ENCODE measurements at regions not wholly inside any gene's neighbourhood (a gene's known extent, or its start where the extent isn't known, plus 50 kb on each side); places are given as distances from the start of the nearest gene placed in this dataset.

GRCh38 chr1:94325377-94326302, 88.3 kb upstream of the ARHGAP29 start:
- DNase-seq = no peak

GRCh38 chr1:94324178-94324544, 86.8 kb upstream of the ARHGAP29 start:
- no peak for DNase-seq

GRCh38 chr1:94323311-94324177, 86.2 kb upstream of the ARHGAP29 start:
- no peak for DNase-seq

GRCh38 chr1:94322696-94323095, 85.3 kb upstream of the ARHGAP29 start:
- no peak for DNase-seq

- no peak for DNase-seq
These were observed 84.3 kb upstream of the ARHGAP29 start for GRCh38 chr1:94321662-94322061.

- no peak for DNase-seq
These were observed 82.1 kb upstream of the ARHGAP29 start for GRCh38 chr1:94319319-94320102.

GRCh38 chr1:94318505-94319030, 81.2 kb upstream of the ARHGAP29 start:
- no peak for DNase-seq

- no peak for DNase-seq
These were observed 80.4 kb upstream of the ARHGAP29 start for GRCh38 chr1:94317790-94318188.

- DNase-seq = no peak
These were observed 79.7 kb upstream of the ARHGAP29 start for GRCh38 chr1:94316836-94317789.

- no peak for DNase-seq
These were observed 78.8 kb upstream of the ARHGAP29 start for GRCh38 chr1:94316183-94316582.

GRCh38 chr1:94315552-94316116, 78.2 kb upstream of the ARHGAP29 start:
- DNase-seq = no peak

- DNase-seq = no peak
These were observed 77.0 kb upstream of the ARHGAP29 start for GRCh38 chr1:94314222-94314858.

GRCh38 chr1:94310570-94311270, 73.3 kb upstream of the ARHGAP29 start:
- no peak for DNase-seq

- DNase-seq = no peak
These were observed 72.6 kb upstream of the ARHGAP29 start for GRCh38 chr1:94309829-94310569.

GRCh38 chr1:94309216-94309615, 71.8 kb upstream of the ARHGAP29 start:
- DNase-seq = no peak

GRCh38 chr1:94306521-94306920, 69.1 kb upstream of the ARHGAP29 start:
- DNase-seq = no peak

GRCh38 chr1:94305704-94306103, 68.3 kb upstream of the ARHGAP29 start:
- DNase-seq = no peak

- no peak for DNase-seq
These were observed 67.2 kb upstream of the ARHGAP29 start for GRCh38 chr1:94304553-94304952.

GRCh38 chr1:94303005-94303404, 65.6 kb upstream of the ARHGAP29 start:
- no peak for DNase-seq
